Mucosa of descending colon (tissue), 3 donors: ENCODE measurements at regions not wholly inside any gene's neighbourhood (a gene's known extent, or its start where the extent isn't known, plus 50 kb on each side); places are given as distances from the start of the nearest gene placed in this dataset.

ENCODE experiments used
- ATAC-seq: fragments of 200-7000 bp; cut with Tn5 transposase; one replicate; pipeline ENCODE4 v1.9.1; 2020; ENCODE audit warnings: mild to moderate bottlenecking, moderate library complexity
- DNase-seq, 3 donors: peaks; one replicate each; pipeline ENCODE4 v3.0.0-alpha.2; 2020
- H3K36me3 ChIP-seq: fragments of 200-600 bp; one replicate; pipeline ENCODE4 v1.8.0; 2021; ENCODE audit warnings: low read depth, mild to moderate bottlenecking
- H3K4me1 ChIP-seq: fragments of 200-600 bp; one replicate; pipeline ENCODE4 v1.8.0; 2021; ENCODE audit warnings: low read depth, mild to moderate bottlenecking
- H3K4me3 ChIP-seq: fragments of 200-600 bp; one replicate; pipeline ENCODE4 v1.8.0; 2021; ENCODE audit warnings: mild to moderate bottlenecking
- H3K9me3 ChIP-seq: fragments of 200-600 bp; one replicate; pipeline ENCODE4 v1.8.0; 2021; ENCODE audit warnings: mild to moderate bottlenecking
- CTCF ChIP-seq: fragments of 200-600 bp; IDR thresholded peaks from one replicate; pipeline ENCODE4 v1.8.0; 2022; ENCODE audit warnings: antibody characterized with exemption, mild to moderate bottlenecking
- intact Hi-C, 2 donors: fragments of 100-400 bp; cut with DNase I in 1 of 2; cut with micrococcal nuclease in 1 of 2; formaldehyde crosslinking; loops; one replicate each; pipeline versions ENCODE4 v1.11.0 to v1.11.1; 2022; cut with DNase I, micrococcal nuclease
- donor health status: DM: no; HTN: no; CAD: no; lungs with moderate emphysema.
- donor health status: DM: no; HTN: no; CAD: no.
- donor health status: DM: no; HTN: yes; CAD: no.

DNA sequence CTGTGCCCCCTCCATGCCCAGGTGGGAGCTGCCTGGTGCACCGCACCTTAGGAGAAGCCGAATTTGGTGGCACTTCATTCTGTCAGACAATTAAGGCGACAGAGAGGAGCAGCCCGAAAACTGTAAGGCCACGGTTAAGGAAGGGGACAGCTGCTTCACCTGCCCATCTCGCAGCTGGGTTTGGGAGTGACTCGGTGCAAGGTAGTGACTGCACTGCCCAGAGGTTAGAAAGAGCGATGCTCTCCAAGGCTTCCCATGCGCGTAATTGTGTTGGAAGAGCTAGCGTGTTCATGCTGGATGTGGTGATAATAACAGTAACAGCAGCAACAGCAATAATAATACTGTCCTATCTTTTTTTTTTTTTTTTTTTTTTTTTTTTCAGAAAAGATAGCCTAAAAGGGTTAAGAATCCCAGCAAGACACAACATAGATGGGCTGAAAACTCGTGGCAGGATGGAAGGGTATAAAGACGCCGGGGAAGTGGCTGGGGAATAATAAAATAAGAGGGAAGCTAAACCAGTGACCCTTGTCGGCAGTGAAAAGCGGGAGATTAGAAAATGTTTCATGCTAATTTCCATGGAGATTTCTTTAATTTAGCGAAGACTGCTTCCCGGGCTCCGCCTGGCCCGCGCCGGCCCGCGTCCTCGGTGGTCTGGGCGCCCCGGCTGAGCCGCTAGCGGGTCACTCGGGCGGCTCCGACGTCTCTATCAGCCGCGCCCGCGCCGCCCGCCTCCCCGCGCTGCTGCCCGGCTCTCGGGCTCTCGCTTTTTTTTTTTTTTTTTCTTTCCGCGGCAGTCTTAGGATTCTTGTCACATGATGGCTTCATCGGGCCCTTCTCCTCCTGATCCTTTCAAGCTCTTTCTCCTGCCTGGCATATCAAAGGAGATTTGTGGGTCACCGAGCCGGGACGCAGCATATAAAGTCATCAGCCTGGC lies 617.1 kb downstream of the NR2F2 start:
- no peaks in the 10 kb centered on the region for H3K36me3 ChIP-seq
- intact Hi-C loops: no loop called here
- TF ChIP-seq CTCF: no peak
- ATAC-seq (no peak), DNase-seq (no peak)
- no peak overlapping the region for H3K4me3 ChIP-seq
- H3K9me3 ChIP-seq: no peaks in the 10 kb centered on the region
- no peaks in the 10 kb centered on the region for H3K4me1 ChIP-seq

GRCh38 chr15:96948981-96949380 lies 618.5 kb downstream of the NR2F2 start:
- Histone ChIP-seq H3K36me3 (no peaks in the 10 kb centered on the region), H3K4me1 (no peaks in the 10 kb centered on the region), H3K4me3 (no peak overlapping the region), H3K9me3 (no peaks in the 10 kb centered on the region)
- no peak for DNase-seq
- ATAC-seq: no peak
- intact Hi-C loops: no loop called here
- TF ChIP-seq CTCF: no peak

GRCh38 chr15:96958721-96959120 lies 628.2 kb downstream of the NR2F2 start:
- Histone ChIP-seq H3K4me1 (no peaks in the 10 kb centered on the region), H3K4me3 (no peak overlapping the region), H3K36me3 (no peaks in the 10 kb centered on the region), H3K9me3 (no peaks in the 10 kb centered on the region)
- no peak for TF ChIP-seq CTCF
- ATAC-seq (no peak), DNase-seq (no peak)
- intact Hi-C loops: no loop called here

DNA sequence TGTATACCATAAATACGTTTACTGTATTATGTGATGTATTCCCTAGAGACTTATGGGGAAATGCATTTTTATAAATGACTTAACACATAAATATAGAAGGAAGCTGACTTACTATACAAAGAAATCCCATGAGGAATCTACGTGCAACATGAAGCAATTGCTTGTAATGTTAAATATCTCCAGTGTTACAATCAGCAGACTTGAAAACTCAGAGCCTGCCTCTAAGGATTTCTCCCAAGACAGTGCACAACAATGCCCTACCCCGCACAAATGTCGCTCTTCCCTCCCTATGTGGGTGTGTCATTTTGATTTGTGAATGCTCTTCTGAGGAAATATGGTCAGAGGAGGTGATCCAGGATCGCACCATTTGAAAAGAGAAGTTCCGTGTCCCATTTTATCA lies 629.0 kb downstream of the NR2F2 start:
- ATAC-seq: no peak
- intact Hi-C loops: no loop called here
- no peak for TF ChIP-seq CTCF
- Histone ChIP-seq H3K9me3 (peaks cover 1% of the 10 kb centered on the region), H3K36me3 (no peaks in the 10 kb centered on the region), H3K4me1 (no peaks in the 10 kb centered on the region), H3K4me3 (no peak overlapping the region)
- no peak for DNase-seq

DNA sequence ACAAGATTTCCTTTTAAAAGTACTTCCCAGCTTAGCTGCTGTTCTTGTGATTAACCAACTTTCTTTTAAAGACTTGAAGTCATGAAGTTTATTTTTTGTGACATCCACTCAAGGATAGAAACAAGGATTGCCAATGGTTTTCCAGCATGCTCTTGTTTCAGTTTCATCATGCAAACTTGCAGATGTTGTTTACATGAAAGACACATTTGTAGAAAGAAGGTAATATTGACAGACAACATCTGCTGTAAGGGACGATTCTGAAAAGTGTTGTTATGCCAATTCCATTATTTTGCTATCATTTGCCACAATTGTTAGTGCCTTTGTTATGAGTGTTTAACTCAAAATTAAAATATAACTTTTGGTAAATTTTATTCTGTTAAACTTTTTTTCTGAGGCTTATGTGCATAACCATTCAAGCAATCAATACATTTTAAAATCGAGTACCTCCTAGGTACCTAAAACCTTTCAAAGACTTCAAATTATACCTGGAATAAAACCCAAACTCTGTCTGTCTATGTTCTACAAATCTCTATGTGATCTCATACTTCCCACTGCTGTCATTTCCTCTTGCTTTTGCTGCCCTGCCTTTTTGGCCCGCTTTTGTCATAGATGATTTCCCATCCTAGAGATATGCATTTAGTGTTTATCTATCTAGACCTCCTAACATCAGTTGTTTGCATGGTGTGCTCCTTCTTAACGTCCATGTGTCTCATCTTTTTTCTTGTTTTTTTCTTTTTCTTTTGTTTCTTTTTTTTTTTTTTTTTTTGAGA lies 630.4 kb downstream of the NR2F2 start:
- H3K9me3 ChIP-seq: peaks cover 3% of the 10 kb centered on the region
- ATAC-seq (no peak), DNase-seq (no peak)
- H3K4me3 ChIP-seq: no peak overlapping the region
- no peak for TF ChIP-seq CTCF
- no peaks in the 10 kb centered on the region for H3K4me1 ChIP-seq
- intact Hi-C loops: no loop called here
- no peaks in the 10 kb centered on the region for H3K36me3 ChIP-seq
